ENCODE measurements at regions not wholly inside any gene's neighbourhood (a gene's known extent, or its start where the extent isn't known, plus 50 kb on each side); places are given as distances from the start of the nearest gene placed in this dataset.

GRCh38 chr2:160651416-160652200, 158.0 kb upstream of the RBMS1 start:
- H3K36me3 Mint-ChIP-seq, result no peaks in the 10 kb centered on the region
- no peak for DNase-seq
- peaks cover 6 to 12% (median 8%) of the 10 kb centered on the region in 3 donors for H3K4me1 Mint-ChIP-seq
- no peak overlapping the region for H3K27ac Mint-ChIP-seq
- H3K9me3 Mint-ChIP-seq, result no peaks in the 10 kb centered on the region
- peaks cover 0 to 4% (median 0%) of the 10 kb centered on the region in 3 donors for H3K27me3 Mint-ChIP-seq
- H3K4me3 Mint-ChIP-seq, result peak overlapping the region in 1 of 8 donors; percentile 1
- ATAC-seq (ENCODE audit: low read depth in 2 of 2), result no peak

GRCh38 chr2:160652236-160652635, 158.6 kb upstream of the RBMS1 start:
- no peak for DNase-seq
- H3K9me3 Mint-ChIP-seq, result no peaks in the 10 kb centered on the region
- peaks cover 6 to 12% (median 8%) of the 10 kb centered on the region in 3 donors for H3K4me1 Mint-ChIP-seq

GRCh38 chr2:160657196-160657595, 163.6 kb upstream of the RBMS1 start:
- Mint-ChIP-seq H3K4me3 (no peak overlapping the region), H3K4me1 (peaks cover 4 to 10% (median 5%) of the 10 kb centered on the region in 3 donors), H3K36me3 (no peaks in the 10 kb centered on the region), H3K27ac (no peak overlapping the region), H3K27me3 (peaks cover 6 to 19% (median 7%) of the 10 kb centered on the region in 3 donors), H3K9me3 (no peaks in the 10 kb centered on the region)
- ATAC-seq (ENCODE audit: low read depth in 2 of 2), result no peak
- DNase-seq, result no peak

More at GRCh38 chr2:160652236-160652635, 158.6 kb upstream of the RBMS1 start:
- peak overlapping the region in 1 of 8 donors; percentile 17 for H3K4me3 Mint-ChIP-seq
- H3K27me3 Mint-ChIP-seq, result peaks cover 0 to 11% (median 3%) of the 10 kb centered on the region in 3 donors
- peak overlapping the region in 2 of 6 donors; percentile 10 to 49 for H3K27ac Mint-ChIP-seq
- ATAC-seq (ENCODE audit: low read depth in 2 of 2), result no peak
- H3K36me3 Mint-ChIP-seq, result no peaks in the 10 kb centered on the region

GRCh38 chr2:160658851-160659250, 165.2 kb upstream of the RBMS1 start:
- no peaks in the 10 kb centered on the region for H3K9me3 Mint-ChIP-seq
- ATAC-seq (ENCODE audit: low read depth in 2 of 2), result no peak
- H3K36me3 Mint-ChIP-seq, result no peaks in the 10 kb centered on the region
- H3K27me3 Mint-ChIP-seq, result peaks cover 6 to 19% (median 7%) of the 10 kb centered on the region in 3 donors
- H3K27ac Mint-ChIP-seq, result no peak overlapping the region
- DNase-seq, result no peak
- no peaks in the 10 kb centered on the region for H3K4me1 Mint-ChIP-seq
- H3K4me3 Mint-ChIP-seq, result no peak overlapping the region

- ATAC-seq (ENCODE audit: low read depth in 2 of 2), result no peak
- H3K36me3 Mint-ChIP-seq, result no peaks in the 10 kb centered on the region
- no peaks in the 10 kb centered on the region for H3K4me1 Mint-ChIP-seq
- no peak for DNase-seq
- no peaks in the 10 kb centered on the region for H3K9me3 Mint-ChIP-seq
- peaks cover 6 to 19% (median 7%) of the 10 kb centered on the region in 3 donors for H3K27me3 Mint-ChIP-seq
- no peak overlapping the region for H3K4me3 Mint-ChIP-seq
- H3K27ac Mint-ChIP-seq, result no peak overlapping the region
Observed at GRCh38 chr2:160660741-160661140, 167.1 kb upstream of the RBMS1 start.

- Mint-ChIP-seq H3K27me3 (no peaks in the 10 kb centered on the region), H3K36me3 (no peaks in the 10 kb centered on the region), H3K4me1 (no peaks in the 10 kb centered on the region), H3K9me3 (no peaks in the 10 kb centered on the region), H3K27ac (no peak overlapping the region), H3K4me3 (no peak overlapping the region)
- no peak for ATAC-seq (ENCODE audit: low read depth in 2 of 2)
- DNase-seq, result no peak
Observed at GRCh38 chr2:160664603-160665140, 171.1 kb upstream of the RBMS1 start.

- DNase-seq (no peak), ATAC-seq (ENCODE audit: low read depth in 2 of 2) (no peak)
- Mint-ChIP-seq H3K36me3 (no peaks in the 10 kb centered on the region), H3K9me3 (no peaks in the 10 kb centered on the region), H3K4me1 (no peaks in the 10 kb centered on the region), H3K27ac (no peak overlapping the region), H3K27me3 (no peaks in the 10 kb centered on the region), H3K4me3 (no peak overlapping the region)
Observed at GRCh38 chr2:160666154-160667060, 172.8 kb upstream of the RBMS1 start.

- H3K4me3 Mint-ChIP-seq, result no peak overlapping the region
- H3K4me1 Mint-ChIP-seq, result no peaks in the 10 kb centered on the region
- H3K27me3 Mint-ChIP-seq, result no peaks in the 10 kb centered on the region
- H3K36me3 Mint-ChIP-seq, result no peaks in the 10 kb centered on the region
- no peaks in the 10 kb centered on the region for H3K9me3 Mint-ChIP-seq
- DNase-seq (no peak), ATAC-seq (ENCODE audit: low read depth in 2 of 2) (no peak)
- no peak overlapping the region for H3K27ac Mint-ChIP-seq
Observed at GRCh38 chr2:160667811-160668210, 174.2 kb upstream of the RBMS1 start.

- no peak overlapping the region for H3K27ac Mint-ChIP-seq
Observed at GRCh38 chr2:160670618-160671017, 177.0 kb upstream of the RBMS1 start.

GRCh38 chr2:160672211-160672610, 178.6 kb upstream of the RBMS1 start:
- H3K27me3 Mint-ChIP-seq, result peaks cover 0 to 4% (median 0%) of the 10 kb centered on the region in 3 donors
- H3K36me3 Mint-ChIP-seq, result peaks cover 0 to 4% of the 10 kb centered on the region in 2 donors
- peak overlapping the region in 1 of 6 donors; percentile 85 for H3K27ac Mint-ChIP-seq
- ATAC-seq (ENCODE audit: low read depth in 2 of 2) (no peak), DNase-seq (no peak)
- no peaks in the 10 kb centered on the region for H3K4me1 Mint-ChIP-seq
- peaks cover 0 to 6% (median 0%) of the 10 kb centered on the region in 7 donors for H3K9me3 Mint-ChIP-seq
- no peak overlapping the region for H3K4me3 Mint-ChIP-seq

More at GRCh38 chr2:160670618-160671017, 177.0 kb upstream of the RBMS1 start:
- no peak for DNase-seq
- Mint-ChIP-seq H3K4me1 (no peaks in the 10 kb centered on the region), H3K36me3 (peaks cover 0 to 4% of the 10 kb centered on the region in 2 donors), H3K4me3 (no peak overlapping the region), H3K27me3 (peaks cover 0 to 4% (median 0%) of the 10 kb centered on the region in 3 donors), H3K9me3 (peaks cover 0 to 5% (median 0%) of the 10 kb centered on the region in 7 donors)
- ATAC-seq (ENCODE audit: low read depth in 2 of 2), result no peak

- Mint-ChIP-seq H3K27me3 (peaks cover 0 to 4% (median 0%) of the 10 kb centered on the region in 3 donors), H3K9me3 (peaks cover 0 to 6% (median 0%) of the 10 kb centered on the region in 7 donors), H3K4me1 (no peaks in the 10 kb centered on the region), H3K4me3 (no peak overlapping the region), H3K27ac (no peak overlapping the region), H3K36me3 (peaks cover 0 to 4% of the 10 kb centered on the region in 2 donors)
- ATAC-seq (ENCODE audit: low read depth in 2 of 2), result no peak
- no peak for DNase-seq
Observed at GRCh38 chr2:160674146-160674750, 180.6 kb upstream of the RBMS1 start.

- peaks cover 0 to 3% of the 10 kb centered on the region in 2 donors for H3K36me3 Mint-ChIP-seq
- no peak overlapping the region for H3K4me3 Mint-ChIP-seq
- no peak for ATAC-seq (ENCODE audit: low read depth in 2 of 2)
- no peaks in the 10 kb centered on the region for H3K4me1 Mint-ChIP-seq
- H3K9me3 Mint-ChIP-seq, result peaks cover 0 to 16% (median 3%) of the 10 kb centered on the region in 7 donors
- no peak overlapping the region for H3K27ac Mint-ChIP-seq
- peaks cover 0 to 8% (median 7%) of the 10 kb centered on the region in 3 donors for H3K27me3 Mint-ChIP-seq
- no peak for DNase-seq
Observed at GRCh38 chr2:160679686-160680085, 186.1 kb upstream of the RBMS1 start.

- peaks cover 0 to 14% (median 3%) of the 10 kb centered on the region in 7 donors for H3K9me3 Mint-ChIP-seq
- H3K4me1 Mint-ChIP-seq, result no peaks in the 10 kb centered on the region
- H3K27ac Mint-ChIP-seq, result no peak overlapping the region
Observed at GRCh38 chr2:160680294-160680693, 186.7 kb upstream of the RBMS1 start.

More at GRCh38 chr2:160680294-160680693, 186.7 kb upstream of the RBMS1 start:
- ATAC-seq (ENCODE audit: low read depth in 2 of 2) (no peak), DNase-seq (no peak)
- H3K4me3 Mint-ChIP-seq, result no peak overlapping the region
- no peaks in the 10 kb centered on the region for H3K36me3 Mint-ChIP-seq
- peaks cover 0 to 8% (median 7%) of the 10 kb centered on the region in 3 donors for H3K27me3 Mint-ChIP-seq
